ENCODE measurements at regions not wholly inside any gene's neighbourhood (a gene's known extent, or its start where the extent isn't known, plus 50 kb on each side); places are given as distances from the start of the nearest gene placed in this dataset.

GRCh38 chr3:103644450-103644849 lies 1209.6 kb downstream of the ZPLD1 start:
- TF ChIP-seq EZH2 (optimal IDR thresholded peaks at IDR 0.05; ENCODE audit: low read depth, low read length), result no peak
- no peak for TF ChIP-seq CTCF (IDR thresholded peaks at IDR 0.05; ENCODE audit: low read length)
- TF ChIP-seq EZH2phosphoT487 (IDR thresholded peaks at IDR 0.05; ENCODE audit: low read length), result no peak

Data from MM.1S (cell line).